M059J (cell line): ENCODE measurements at regions not wholly inside any gene's neighbourhood (a gene's known extent, or its start where the extent isn't known, plus 50 kb on each side); places are given as distances from the start of the nearest gene placed in this dataset.
A peak's percentile ranks its signal among the peaks of the same experiment; 100 is the strongest.

Experiments used
- DNase-seq: peaks from one replicate; pipeline ENCODE4 v3.0.0-alpha.2; 2012; ENCODE audit warnings: low read depth

DNA sequence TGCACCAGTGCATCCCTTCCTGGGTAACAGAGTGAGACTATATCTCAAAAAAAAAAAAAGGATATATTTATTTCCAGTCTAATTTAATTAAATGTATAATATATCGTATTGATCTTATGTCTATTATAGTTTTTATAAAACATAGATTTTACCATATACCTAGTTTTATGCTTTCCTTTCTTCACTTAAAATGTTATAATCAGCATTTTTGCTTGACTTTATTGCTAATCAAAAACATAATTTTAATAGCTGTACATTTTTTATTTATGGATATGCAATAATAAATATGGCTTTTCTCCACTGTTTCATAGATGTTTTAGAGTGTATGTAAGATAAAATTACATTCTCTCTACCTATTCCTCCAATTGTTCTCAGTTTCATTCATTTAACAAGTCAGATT is 958.0 kb downstream of the EPHA4 start:
- no peak for DNase-seq

DNA sequence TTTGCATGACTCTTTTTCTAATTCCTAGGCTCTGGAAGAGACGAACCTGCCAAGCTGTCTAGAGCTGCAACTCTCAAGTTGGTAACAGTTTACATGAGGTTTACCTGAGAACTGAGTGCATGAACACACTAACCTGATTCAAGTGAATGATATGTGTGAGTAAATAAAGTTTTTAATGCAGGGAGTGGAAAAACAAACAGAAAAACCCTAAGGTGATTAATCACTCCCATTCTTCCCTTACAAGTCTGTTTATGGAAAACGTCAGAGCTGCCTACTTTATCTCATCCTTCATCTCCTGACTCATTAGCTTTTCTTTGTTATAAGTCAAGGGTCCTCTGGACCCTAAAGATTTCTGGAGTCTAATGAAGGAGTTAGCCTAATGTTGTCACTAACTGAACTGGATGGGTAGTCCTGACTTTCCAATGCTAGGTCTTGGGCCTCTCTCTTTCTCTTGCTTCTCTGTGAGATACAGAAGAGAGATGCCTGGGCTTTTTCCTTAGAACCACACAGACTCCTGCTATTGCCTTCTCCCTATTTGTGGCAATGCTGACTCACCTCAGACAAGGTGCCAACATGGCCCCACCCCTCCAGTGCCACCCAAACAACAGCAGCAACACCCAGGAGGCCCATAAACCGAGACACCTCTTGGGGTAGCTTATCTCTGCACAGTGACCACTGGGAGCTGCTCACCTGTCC is 952.4 kb downstream of the EPHA4 start:
- peak; percentile 86 for DNase-seq

DNA sequence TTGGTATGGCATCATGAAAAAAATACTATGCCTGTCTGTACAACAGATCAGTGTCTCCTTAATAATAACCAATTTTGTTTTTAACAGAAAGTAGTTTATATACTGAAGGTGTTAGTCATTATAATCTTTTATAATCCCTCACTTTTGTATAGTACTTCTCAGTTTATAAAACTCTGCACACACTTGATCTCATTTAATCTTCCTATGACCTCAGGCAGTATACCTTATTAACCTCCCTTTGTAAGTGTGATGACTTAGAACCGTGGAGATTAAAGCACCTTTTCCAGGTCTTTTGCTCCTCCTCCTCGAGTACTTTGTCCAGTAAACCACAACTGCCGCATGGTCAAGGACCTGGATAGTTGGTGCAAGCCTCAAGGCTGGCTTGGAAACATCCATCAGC is 945.5 kb downstream of the EPHA4 start:
- DNase-seq, result no peak

DNA sequence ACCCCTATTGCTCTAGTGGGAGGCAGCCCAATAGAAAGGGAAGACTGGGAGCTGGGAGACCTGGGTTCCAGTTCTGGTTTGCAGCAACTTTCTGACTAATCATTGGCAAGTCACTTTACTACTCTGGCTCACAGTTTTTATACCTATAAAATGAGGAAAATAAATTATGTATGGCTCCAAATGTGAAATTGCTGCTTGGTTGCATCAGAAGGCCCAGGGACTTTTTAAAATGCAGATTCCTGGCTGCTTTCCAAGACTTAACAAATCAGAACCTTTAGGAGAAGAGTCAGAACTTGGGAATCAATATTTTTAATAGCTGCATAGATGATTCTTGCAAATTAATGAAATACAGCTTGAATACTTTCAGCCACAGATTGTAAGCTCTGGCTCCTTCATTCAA is 943.9 kb downstream of the EPHA4 start:
- no peak for DNase-seq

DNA sequence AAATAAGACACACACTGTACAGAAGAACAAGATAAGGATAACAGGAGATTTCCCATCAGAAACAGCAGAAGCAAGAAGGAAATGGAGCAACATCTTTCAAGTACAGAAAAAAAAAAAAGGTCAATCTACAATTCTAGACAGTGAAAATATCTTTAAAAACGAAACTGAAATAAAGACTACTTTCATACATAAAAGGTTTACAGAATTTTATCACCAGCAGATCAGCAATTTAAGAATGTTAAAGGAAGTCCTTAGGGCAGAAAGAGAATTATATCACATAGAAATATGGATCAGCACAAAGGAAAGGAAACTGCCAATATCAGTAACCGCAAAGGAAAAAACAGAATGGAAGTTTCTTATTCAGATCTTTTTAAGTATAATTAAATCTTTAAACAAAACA is 931.0 kb downstream of the EPHA4 start:
- no peak for DNase-seq

DNA sequence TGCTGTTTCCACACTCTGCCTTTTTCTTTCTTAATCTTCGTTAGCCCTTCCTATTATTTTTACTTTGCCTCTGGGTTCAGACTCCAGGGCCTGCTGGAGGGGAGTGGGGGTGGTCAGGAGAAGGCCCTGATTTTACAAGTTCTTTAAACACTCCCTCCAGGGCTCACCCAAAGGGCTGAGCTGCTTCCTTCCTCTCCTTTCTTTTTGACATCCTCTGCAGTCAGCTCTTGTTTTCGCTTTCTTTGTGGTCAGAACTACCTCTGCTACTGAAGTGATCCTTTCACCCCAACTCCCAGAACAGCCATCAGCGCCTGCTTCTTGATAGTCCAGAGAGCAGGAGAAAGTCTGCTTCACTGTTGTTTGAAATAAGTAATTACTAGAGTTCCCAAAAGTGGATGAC is 925.7 kb downstream of the EPHA4 start:
- no peak for DNase-seq

DNA sequence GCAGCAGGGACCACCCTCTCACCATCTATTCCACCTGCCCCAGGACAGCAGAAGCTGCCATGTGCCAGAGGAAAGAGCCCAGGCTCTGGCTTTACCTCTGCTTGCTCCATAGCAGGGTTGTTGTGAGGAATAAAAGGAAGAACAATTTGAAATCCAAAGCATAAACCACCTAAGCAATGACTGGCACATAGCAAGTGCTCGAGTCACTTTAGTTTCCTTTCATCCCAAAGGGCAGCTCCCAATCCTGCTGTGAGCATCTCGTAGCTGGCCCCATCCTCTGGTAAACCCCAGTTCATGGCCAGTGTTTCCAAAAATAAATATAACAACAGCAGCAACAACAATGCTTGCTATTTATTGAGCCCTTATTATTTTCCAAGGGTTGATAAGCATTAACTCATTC is 923.5 kb downstream of the EPHA4 start:
- peak; percentile 52 for DNase-seq

DNA sequence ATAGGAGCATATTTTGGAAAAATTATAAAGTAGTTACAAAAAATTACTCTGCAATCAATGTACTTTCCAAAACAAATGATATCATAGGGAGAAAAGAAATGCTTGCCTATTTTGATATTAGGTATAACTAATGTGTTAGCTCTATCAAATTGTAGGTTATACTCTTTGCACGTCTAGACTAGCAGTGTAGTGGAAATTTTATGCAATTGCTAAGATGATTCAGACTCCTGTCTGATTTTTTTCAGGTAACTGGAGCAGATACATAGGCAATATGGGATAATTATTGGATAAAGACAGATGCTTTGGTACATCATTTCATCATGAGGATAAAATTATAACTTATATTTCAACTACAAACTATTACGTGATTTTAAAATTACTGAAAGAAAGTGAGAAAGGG is 918.3 kb downstream of the EPHA4 start:
- DNase-seq, result no peak

DNA sequence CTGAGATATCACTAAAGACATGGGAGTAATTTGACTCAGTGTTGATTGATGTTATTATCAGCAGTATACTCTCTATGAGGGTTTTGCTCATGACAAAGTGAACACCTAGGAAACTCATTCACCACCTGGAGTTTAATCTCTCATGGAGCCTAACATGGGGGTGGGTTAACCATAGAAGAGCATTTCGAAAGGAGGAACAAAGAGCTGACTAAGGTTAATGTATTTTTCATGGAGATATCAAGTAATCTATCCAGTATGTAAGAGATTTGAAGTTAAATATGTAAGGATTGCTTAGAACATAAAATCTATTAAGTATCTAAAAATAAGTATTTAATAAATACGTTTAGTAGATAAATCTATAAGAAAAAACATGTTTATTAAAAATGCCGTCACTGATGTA is 917.8 kb downstream of the EPHA4 start:
- no peak for DNase-seq

DNA sequence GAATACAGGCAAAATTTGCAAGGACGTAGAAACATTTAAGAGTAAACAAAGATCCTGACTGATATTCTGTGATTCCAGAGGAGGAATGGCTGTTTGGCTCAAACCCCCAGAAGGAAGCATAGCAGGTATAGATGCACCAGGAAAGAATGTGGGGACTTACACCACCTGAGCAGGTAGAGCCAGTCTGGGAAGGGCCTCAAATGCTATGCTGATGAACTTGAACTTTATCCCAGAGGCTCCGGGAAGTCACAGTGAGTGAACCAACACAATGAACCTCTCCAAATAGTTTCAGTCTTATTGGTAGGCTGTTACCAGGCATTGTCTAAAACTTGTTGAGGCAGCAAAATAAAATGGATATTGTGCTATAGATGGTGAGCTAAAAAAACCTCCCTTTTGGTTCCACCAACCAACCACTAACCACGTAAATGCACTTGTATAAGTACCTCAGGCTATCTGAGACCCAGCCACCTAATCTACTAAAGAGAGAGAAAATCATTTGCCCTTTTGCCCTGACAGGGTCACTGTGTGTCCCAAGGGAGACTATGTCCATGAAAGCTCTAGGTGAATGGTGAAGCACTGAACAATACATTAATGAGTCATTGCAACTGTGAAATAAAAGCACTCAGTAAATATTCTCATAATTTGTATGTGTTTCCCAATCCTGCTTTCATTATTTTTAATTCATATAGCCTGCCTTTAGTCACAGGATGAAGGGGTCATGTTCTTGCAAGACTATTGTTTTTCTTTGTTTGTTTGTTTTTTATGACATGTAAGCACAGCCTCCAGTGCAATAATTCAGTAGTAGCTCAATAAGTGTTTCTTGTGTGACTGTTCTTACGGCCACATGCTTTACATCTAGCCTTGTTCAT is 911.6 kb downstream of the EPHA4 start:
- no peak for DNase-seq

DNA sequence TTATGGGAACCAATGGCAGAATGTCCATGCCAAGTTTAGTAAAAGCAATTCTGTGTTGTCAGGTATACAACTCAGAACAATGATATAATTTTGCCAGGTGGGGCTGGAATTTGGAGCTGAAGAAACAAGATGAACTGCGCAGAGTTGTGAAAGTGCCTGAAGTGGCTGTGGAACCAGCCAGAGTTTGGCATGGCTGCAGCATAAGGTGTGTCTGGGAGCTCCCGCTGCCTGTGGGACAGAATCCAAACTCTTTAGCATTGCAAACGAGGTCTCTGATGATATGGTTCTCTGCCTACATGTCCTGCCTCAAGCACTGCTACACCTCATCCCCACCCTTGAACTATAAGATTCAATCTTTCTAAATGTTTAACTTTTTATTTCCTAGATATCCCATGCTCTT is 909.7 kb downstream of the EPHA4 start:
- DNase-seq, result no peak

DNA sequence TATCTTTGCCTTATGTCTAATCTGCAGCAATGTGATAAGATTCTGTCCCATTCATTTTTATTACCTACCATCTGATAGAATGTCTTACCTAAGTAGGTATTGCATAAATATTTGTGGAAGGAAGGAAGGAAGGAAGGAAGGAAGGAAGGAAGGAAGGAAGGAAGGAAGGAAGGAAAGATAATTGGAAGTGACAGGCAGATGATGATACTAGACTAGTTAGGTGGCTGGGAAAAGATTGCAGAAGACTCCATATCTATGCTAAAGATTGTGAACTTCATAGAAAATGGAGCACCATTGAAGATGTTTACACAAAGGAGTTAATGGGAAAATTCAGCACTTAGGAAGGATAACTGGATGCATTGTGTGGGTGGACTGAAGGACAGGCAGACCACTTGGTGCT is 909.0 kb downstream of the EPHA4 start:
- no peak for DNase-seq

DNA sequence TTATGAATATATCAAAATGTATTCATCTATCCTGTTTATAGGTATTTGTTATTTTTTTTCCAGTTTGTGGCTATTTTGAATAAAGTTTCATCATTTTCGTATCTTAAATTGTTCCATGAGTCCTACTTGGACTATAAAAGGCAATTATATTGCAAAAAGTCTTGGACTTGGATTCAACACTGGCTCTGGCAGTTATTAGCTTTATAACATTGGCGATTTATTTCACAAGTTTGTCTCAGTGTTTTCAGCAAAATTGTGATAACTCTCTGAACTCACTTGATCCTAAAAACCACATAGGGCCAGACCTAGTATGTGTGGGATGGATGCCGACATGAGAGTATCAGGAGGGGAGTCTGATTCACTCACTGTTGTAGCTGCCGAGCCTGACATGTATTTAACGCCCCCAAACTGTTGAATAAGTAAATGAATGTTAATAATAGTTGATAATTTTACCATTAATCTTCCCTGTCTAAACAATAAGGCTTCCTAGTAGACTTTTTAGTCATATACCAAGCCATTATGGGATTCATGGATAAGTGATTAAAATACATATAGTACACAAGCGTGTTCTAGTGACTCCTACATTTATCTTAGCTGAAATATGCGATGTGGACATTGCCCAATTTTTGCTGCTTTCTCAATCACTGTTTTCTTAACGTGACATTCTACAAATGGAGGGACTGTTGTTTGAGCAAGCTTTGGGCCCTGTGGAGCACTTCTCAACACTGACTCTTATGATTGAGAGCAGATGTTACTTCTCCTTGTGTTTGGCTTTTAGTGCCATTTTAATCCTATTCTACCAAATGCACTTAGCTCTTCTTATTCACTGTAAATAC is 907.6 kb downstream of the EPHA4 start:
- DNase-seq, result no peak

DNA sequence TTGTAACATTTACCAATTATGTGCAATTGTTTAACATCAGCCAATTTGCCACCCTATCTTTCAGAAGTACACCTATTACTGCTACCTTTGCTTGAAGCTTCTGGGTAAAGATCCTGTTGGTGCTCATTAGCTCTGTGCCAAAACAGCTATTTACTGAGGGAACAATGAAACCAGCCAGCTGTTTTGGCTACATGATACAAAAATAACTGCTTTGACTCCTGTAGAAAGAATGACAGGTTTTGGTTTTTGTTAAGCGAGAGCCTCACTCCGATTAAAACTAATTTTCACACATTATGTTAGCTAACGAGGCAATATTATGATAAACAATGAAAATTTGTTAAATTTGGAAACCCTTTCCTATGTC is 907.0 kb downstream of the EPHA4 start:
- DNase-seq, result no peak

DNA sequence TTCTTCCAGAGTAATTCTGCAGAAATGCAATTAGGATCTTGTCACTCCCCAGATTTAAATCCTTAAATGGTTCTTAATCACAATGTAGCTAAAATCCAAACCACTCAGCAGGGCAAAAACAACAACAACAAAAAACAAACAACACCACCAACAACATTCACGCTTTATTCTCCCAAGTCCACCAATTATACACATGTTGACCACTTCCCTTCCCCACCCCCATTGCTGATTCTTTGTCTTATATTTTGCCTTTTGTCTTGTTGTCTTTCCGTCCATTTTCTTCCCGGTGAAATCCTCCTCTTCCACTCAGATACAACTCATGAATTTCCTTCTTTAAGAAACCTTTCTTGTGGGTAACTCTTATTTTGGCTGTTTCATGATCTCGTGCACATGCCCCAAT is 902.8 kb downstream of the EPHA4 start:
- DNase-seq, result no peak

DNA sequence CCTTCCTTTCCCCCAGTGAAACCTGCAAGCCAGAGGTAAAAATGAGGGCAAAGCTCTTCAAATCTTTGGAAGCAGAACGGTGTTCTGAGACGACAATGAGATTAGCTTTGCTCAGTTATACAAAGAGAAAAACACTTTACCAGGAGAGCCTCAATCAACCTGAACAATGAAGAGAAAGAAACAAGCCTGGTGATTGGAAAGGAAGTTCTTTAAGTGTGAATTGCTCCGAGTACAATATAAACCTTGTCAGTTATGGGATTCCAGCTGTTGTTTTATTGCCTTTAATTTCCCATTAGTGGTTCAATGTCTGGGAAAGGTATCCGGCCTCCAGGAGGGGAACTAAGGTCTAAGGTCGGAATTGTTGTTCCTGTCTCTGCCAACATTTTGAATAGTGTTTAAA is 901.6 kb downstream of the EPHA4 start:
- peak; percentile 45 for DNase-seq

DNA sequence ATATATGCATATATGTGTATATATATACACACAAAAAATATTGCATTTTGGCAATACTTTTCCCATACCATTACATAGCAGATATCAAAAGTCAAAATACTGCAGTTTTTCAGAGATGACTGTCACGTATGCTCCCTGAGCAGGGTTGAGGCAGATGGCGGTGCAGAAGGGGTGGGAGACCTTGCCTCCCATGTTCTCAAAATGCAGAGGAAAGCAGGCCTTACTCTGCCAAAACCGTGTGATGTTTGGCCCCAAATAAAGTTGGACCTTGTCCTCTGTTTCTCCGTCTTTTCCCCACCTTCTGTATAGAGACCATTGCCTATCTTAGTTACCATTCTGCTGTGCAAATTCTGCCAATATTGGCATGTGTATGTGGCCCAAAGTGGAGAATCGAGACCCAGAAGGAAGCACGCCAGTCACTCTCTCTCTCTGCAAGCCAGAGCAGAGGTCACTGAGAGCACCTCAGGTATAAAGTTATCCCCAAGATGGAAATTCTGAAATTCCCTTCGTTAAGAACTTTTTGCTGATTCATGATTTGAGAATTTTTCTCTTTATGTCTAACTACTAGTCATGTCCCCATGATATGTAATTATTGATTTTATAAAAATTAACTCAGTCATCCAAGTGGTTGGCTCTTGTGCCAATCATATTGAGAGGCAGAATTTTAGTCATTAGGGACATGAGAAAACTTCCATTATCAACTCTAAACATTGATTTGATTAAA is 898.8 kb downstream of the EPHA4 start:
- DNase-seq, result no peak

DNA sequence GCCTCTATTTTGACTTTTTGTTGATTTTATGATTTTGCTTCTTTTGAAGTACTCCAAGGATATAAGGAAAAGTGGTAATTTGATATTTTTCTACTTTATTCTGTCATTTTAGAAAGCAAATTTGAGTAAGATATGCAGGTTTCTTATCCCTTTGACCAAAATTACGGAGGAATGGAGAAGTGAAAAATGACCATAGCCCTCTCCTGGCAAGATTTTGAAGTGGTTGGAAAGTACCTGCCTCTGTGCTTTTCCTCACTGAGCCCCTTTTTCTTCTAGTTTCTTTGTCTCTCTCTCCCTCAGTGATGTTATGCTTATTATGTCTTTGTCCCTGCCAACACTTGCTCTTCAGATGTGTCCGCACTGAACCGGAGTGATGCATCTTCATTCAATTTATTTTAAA is 898.1 kb downstream of the EPHA4 start:
- DNase-seq, result no peak

DNA sequence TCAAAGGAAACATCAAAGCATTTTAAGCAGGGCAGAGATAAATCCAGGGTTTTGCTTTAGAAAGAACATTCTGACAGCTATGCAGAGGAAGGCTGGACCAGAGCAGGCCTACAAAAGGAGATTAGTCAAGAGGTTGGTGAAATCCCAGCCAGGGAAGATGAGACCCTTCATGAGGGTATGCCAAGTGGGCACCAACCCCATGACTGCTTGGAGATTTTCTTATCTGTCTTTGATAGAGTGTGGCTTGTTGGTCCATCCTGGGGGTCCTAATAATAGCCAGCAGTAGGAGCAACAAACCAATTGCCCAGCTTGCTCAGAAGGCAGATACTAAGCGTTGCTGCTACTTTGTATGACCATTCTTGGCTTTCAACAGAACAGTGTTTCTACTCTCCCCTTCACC is 895.4 kb downstream of the EPHA4 start:
- DNase-seq, result no peak

DNA sequence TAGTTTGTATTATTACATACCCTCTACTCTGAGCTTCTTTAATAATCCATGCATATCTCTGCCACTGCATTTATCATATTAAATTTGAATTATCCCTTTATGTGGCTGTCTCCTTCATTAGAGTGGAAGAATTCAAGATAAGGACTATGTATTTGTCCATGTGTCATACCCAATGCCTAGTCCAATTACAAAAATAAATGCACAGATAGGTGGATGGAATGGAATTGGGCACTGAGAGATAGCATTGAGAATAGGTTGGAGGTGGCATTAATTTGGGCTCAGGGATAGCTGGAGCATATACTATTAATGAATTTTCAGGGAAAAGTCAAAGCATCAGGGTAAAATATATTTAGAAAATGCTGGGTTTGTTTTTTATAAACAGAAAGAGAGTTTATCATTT is 893.2 kb downstream of the EPHA4 start:
- no peak for DNase-seq

DNA sequence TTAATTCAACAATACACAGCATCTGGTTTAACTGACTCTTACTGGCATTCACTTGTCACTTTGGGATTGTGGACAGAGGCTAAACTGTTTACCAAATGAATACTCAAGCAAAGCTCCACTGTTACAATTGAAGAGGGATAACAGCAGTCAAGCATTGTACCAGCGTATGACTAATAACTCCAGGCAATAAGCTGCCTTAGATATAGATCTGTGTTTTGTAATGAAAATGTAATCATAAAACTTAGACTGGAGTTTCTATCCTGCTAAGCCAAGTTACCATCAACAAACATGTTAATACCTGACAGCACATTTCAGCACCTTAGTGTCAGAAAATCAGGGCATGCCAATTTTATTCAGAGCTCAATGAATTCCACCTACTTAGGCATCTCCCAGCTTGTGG is 889.5 kb downstream of the EPHA4 start:
- DNase-seq, result peak; percentile 54

DNA sequence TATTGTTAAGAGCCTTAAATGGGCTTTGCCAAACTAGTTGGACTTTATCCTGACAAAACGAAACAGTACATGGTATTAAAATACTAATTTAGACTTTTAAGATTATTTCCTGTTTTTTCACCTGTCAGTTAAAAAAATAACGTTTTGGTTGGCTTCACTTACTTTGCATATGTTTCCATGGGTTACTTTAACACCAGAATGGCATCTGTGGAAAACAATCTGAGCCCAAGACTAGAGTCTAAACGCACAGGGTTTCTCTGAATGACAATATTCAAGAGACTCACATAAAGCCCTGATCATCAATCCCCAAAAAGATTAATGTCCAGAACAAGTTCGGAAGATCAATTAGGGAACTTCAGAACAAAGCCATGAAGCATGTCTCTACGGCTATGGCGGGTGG is 888.0 kb downstream of the EPHA4 start:
- no peak for DNase-seq
